ENCODE measurements at regions not wholly inside any gene's neighbourhood (a gene's known extent, or its start where the extent isn't known, plus 50 kb on each side); places are given as distances from the start of the nearest gene placed in this dataset.
"Not testable (repeated sequence)": the region's sequence is repeated elsewhere in the genome, so short reads cannot be mapped to it uniquely, and the experiment has no call there.

DNA sequence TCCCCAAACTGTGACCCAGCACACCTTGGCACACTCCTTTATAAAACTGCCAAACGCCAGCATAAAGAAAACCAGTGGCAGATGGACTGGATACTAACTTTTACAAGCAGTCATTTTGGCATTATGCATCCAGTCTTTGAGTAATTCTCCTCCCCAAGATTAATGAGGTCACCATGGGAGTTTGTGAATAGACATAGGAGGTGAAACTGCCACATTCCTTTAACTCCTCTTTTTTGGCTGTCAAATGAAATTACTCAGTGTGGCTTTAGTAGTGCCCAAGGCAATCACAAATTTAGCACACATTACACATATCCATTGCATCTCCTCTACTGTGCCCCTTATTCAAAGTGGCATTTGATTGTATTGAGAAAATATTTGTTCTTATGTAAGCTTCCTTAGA lies 315.3 kb upstream of the FGF13 start:
- no peak for DNase-seq (ENCODE audit: low spot score)

DNA sequence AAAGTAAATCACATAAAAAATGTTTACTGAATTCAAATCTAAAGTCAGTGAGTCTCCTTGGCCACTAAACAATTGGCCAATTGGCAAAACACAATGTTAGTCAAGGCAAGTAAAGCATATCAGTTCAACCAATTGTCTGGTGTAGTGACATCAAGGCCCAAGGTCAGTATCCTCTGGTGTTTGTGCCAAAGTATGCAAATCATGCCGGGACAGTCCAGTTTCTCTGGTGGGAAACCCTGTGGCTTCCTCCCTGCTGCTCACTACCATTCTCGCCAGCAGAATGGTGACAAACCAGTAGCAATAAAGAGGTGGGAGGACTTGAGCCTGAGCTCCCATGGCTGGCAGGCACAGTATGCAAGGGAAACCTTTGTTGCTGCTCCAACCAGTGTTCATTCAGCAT lies 314.9 kb upstream of the FGF13 start:
- no peak for DNase-seq (ENCODE audit: low spot score)

DNA sequence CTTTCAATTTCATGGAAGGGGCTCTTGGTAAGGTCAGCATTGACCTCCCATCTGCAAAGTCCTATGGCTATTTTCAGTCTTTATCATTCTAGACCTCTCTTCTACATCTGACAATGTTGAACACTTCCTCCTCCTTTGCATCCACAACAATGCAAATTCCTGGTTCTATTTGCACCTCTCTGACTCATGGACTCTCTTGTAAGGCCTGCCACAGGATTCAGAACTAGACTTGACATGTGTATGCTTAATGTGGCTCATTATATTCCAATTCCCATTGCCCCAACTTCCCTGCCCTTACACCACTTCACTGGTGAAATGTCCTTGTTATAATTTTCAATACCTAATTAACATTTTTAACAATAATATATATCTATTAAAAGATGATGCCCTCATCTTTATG lies 314.3 kb upstream of the FGF13 start:
- no peak for DNase-seq (ENCODE audit: low spot score)

DNA sequence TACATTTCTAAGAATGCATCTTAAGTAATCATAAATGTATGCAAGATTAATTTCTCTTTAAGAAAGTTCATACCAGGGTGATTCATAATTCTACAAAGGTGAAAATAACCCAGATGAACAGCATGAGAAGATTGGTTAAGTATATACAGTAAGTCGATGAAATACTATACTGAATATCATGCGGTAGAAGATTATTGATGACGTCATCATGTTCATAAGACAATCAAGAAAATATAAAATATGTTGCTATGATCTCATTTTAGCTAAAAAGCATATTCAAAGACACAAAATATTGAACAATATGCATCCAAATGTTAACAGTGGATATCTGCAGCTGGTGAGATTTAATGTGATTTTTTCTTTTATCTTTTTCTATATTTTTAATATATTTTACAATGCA lies 312.0 kb upstream of the FGF13 start:
- no peak for DNase-seq (ENCODE audit: low spot score)

DNA sequence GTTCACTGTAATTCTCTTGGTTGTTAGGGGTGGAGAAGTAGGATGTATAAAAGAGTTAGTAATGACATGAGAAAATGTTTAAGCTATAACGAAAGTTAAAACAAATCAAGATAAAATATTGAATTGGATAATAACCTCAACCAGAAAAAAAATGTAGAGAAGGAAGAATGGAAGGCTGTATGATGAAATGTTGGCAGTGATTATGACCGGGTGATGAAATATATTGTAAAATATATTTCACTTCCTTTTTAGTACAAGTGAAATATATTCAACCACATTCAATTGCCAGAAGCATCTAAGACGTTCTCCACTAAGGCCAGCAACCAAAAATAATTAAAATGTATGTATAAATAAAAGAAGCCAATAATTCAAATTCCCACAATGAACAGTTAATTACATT lies 309.3 kb upstream of the FGF13 start:
- DNase-seq (ENCODE audit: low spot score) = no peak

DNA sequence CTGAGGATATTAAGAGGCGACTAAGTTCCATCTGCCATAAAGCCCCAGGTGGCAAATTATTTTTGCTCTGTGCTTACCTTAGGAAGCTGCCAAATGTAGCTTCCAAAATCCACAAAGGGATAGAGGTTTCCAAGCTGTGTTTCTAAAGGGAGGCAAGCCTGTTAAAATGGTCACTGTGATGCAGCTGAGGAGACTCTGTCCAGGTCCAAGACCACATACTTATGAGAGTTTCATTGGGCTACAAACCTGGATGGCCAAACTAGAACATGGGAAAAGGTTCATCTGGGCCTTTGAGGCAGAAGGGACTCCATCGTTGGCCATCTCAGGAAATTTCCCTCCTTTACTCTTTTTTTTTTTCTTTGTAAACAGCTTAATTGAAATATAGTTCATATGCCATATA lies 306.9 kb upstream of the FGF13 start:
- no peak for DNase-seq (ENCODE audit: low spot score)

DNA sequence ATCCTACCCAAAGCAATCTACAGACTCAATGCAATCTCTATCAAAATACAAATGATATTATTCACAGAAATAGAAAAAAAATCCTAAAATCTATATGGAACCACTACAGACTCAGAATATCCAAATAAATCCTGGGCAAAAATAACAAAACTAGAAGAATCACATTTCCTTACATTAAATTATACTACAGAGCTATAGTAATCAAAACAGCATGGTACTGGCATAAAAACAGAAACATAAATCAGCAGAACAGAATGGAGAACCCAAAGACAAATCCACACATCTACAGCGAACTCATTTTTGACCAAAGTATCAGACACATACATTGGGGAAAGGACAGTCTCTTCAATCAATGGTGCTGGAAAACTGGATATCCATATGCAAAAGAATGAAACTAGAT lies 304.1 kb upstream of the FGF13 start:
- no peak for DNase-seq (ENCODE audit: low spot score)

DNA sequence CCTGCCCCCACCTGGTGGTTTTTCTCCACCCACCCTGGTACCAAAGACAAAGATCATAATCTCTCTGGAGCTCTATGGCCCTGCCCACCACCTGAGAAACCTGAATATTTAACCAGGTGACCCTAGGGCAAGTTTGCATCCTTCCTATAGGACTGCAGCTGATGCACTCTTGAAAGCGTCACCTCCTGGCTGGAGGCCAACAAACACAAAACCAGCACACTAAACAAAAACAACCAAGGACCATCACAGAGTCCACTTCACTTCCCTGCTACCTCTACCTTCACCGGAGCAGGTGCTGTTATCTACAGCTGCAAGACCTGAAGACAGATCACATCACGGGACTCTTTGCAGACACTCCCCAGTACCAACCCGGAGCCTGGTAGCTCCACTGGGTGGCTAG lies 296.7 kb upstream of the FGF13 start:
- DNase-seq (ENCODE audit: low spot score) = no peak

DNA sequence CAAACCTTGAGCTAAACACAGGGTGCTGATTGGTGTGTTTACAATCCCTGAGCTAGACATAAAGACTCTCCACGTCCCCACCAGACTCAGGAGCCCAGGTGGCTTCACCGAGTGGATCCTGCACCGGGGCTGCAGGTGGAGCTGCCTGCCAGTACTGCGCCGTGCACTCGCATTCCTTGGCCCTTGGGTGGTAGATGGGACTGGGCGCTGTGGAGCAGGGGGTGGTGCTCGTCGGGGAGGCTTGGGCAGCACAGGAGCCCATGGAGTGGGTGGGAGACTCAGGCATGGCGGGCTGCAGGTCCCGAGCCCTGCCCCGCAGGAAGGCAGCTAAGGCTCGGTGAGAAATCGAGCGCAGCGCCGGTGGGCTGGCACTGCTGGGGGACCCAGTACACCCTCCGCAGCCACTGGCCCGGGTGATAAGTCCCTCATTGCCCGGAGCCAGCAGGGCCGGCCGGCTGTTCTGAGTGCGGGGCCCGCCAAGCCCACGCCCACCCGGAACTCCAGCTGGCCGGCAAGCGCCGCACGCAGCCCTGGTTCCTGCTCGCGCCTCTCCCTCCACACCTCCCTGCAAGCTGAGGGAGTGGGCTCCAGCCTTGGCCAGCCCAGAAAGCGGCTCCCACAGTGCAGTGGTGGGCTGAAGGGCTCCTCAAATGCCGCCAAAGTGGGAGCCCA lies 292.5 kb upstream of the FGF13 start:
- DNase-seq (ENCODE audit: low spot score) = not testable (repeated sequence)

DNA sequence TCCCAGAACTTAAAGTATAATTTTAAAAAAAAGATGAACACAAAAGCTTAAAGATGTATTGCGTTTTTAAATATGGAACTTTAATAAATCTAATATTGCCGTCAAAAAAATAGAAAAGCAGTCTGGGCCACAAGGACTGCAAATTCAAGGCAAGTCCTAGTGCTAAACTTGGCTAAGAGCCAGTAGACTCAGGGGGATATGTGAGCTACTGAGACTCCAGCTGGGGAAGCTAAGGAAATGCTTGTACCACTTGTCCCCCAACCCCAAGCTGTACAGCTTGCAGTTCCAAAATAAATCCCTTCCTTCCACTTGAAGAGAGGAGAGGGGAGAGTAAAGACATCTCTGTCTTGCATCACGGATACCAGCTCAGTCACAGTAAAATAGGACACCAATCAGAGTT lies 290.8 kb upstream of the FGF13 start:
- DNase-seq (ENCODE audit: low spot score) = no peak

DNA sequence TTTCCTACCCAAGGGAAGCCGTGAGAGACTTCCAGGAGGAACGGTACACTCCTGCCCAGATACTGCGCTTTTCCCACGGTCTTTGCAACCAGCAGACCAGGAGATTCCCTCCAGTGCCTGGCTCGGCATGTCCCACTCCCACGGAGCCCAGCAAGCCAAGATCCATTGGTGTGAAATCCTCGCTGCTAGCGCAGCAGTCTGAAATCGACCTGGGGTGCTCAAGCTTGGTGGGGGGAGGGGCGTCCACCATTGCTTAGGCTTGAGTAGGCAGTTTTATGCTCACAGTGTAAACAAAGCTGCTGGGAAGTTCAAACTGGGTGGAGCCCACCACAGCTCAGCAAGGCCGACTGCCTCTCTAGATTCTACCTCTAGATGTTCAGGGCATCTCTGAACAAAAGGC lies 284.8 kb upstream of the FGF13 start:
- DNase-seq (ENCODE audit: low spot score) = no peak

DNA sequence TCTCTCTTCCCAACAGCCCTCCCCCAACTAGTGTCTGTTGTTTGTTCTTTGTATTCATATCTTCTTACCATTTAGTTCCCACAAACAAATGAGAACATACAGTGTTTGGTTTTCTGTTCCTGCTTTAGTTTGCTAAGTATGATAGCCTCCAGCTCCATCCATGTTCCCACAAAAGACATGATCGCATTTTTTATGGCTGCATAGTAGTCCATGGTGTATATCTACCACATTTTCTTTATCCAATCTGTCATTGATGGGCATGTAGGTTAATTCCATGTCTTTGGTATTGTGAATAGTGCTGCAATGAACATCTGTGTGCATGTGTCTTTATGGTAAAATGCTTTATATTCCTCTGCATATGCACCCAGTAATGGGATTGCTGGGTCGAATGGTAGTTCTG lies 283.9 kb upstream of the FGF13 start:
- no peak for DNase-seq (ENCODE audit: low spot score)

DNA sequence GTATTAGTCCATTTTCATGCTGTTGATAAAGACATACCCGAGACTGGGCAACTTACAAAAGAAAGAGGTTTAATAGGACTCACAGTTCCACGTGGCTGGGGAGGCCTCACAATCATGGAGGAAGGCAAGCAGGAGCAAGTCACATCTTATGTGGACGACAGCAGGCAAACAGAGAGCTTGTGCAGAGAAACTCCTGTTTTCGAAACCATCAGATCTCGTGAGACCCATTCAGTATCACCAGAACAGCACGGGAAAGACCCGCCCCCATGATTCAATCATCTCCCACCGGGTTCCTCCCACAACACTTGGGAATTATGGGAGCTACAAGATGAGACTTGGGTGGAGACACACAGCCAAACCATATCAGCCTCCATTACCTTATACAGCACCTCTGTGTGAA lies 278.9 kb upstream of the FGF13 start:
- DNase-seq (ENCODE audit: low spot score) = not testable (repeated sequence)

DNA sequence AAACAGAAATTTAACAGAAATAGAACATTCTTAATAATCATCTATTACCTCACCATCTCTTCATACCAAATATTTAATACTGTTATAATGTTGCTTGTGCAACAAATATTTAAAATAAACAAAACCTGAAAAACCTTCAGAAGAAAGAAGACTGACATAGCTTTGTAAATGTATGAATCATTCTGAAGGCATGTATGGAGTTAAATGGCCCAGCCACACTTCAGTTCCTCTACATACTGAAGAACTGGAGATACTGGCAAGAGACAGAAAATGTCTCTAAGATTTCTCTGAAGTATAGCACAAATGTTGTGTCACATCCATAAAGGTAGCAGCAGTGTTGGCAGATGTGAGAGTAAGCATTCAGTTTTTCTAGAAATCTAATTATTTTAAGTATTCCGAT lies 275.3 kb upstream of the FGF13 start:
- peak; percentile 10 for DNase-seq (ENCODE audit: low spot score)

DNA sequence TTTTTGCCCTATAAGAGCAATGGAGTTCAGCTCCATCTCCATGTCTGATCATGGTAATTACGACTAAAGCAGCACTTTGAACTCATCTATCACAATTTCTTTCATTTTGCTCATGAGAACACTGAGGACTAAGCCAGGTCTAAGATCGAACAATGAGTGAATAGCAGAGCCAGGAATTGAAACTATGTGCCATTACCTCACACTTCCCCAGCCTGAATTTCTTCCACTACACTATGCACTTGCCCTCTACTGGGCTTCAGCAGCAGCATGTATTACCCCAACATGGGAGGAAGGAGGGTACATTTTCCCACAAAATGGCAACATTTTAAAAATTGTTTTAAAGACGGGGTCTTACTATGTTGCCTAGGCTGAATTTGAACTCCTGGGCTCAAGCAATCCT lies 274.7 kb upstream of the FGF13 start:
- DNase-seq (ENCODE audit: low spot score) = peak; percentile 43

DNA sequence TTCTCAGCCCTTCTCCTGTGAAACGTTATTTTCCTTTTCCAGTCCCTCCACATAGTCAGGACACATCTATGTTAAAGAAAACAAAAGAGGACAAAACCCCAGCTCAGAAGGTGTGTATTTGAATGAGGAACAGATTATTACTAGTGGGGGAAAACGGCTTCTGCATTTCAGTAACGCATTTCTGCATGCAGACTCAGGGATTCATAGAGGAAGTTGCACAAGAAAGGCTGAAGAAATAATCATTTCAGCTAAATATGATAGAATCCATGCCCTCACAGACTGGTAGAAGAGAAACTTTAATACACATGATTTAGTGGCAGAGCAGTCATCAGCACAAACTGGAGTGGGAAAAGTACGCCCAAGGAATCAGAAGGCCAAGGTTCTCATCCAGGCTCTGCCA lies 270.8 kb upstream of the FGF13 start:
- no peak for DNase-seq (ENCODE audit: low spot score)

DNA sequence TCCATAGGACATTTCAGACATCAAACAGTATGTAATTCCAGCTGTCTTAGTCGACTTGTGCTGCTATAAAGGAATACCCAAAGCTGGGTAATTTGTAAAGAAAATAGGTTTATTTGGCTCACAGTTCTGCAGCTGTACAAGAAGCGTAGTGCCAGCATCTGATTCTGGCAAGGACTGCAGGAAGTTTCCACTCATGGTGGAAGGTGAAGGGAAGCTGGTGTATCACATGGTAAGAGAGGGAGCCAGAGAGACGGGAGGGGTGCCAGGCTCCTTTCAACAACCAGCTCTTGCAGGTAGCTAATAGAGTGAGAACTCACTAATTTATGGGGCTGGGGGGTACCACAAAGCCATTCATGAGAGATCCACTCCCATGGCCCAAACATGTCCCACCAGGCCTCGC lies 253.0 kb upstream of the FGF13 start:
- DNase-seq (ENCODE audit: low spot score) = no peak

DNA sequence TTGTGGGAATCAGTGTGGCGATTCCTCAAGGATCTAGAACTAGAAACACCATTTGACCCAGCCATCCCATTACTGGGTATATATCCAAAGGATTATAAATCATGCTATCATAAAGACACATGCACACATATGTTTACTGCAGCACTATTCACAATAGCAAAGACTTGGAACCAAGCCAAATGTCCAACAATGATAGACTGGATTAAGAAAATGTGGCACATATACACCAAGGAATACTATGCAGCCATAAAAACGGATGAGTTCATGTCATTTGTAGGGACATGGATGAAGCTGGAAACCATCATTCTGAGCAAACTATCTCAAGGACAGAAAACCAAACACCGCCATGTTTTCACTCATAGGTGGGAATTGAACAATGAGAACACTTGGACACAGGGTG lies 250.9 kb upstream of the FGF13 start:
- DNase-seq (ENCODE audit: low spot score) = not testable (repeated sequence)

DNA sequence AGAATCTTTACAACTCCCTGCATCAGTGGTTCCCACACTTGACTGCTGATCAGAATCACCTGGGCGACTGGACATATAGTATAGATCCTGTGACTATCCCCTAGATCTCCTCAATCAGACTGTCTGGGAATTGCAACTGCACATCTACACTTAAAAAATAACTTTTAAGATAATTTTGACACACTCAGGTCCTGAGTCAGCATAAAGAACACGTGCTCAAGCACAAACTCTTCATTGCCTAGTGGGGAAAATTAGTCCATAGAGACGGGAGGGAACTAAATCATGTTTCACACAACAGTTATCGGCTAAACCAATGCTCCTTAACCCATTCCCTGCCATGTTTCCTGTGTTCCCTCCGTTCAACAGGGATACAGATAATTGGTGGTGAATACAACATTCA lies 243.5 kb upstream of the FGF13 start:
- no peak for DNase-seq (ENCODE audit: low spot score)

DNA sequence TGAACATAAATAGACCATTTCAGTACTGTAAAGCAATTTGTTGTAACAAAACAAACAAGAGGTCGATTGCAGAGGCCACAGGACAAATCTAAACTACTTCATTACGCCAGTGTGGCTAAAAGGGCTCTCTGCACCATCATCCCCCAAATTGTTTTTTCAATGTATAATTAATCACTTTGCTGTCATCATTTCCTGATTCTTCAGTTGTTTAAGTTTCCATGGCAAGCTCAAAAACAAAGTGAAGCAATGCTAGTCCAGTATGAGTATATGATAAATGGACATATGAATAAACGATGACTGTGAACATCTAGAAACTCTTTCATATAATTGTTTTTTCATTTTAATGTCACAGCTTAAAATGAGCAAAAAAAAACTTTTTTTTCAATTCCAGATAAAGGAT lies 235.4 kb upstream of the FGF13 start:
- DNase-seq (ENCODE audit: low spot score) = no peak

DNA sequence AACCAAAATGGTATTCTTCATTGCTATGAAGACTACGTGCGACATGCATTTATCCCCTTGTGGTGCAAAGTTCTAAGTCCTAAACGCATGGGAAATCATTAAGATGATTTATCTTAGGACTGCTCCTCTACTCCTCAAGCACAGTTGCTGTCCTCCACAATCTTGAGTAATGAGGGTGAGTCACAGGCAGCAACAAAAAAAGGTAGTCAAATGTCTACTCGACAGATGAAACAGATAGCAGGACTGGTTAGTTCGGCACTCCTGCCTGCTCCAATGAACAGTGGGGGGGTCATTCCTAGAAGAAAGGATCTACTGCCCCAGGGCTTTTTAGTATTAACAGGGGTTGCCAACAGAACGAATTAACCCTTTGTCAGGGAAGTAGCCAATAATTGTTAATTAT lies 233.7 kb upstream of the FGF13 start:
- peak; percentile 10 for DNase-seq (ENCODE audit: low spot score)

DNA sequence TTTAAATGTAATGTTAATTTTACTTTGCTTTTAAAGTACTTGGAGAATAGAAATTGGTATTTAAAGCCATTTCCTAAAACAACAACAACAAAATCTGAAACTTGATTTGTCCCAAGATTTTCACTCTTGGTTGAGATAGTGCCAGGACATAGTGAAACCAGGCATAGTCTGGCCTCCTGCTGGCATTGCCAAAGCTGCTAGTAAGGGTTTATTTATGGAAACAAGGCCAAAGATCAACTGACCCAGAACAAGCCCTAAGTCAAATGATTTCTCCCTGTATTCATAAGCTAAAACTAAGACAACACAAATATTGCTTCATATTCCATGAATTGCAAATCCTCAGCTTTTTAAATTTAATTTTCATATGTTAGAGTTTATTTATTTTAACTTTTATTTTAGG lies 227.5 kb upstream of the FGF13 start:
- DNase-seq (ENCODE audit: low spot score) = no peak

DNA sequence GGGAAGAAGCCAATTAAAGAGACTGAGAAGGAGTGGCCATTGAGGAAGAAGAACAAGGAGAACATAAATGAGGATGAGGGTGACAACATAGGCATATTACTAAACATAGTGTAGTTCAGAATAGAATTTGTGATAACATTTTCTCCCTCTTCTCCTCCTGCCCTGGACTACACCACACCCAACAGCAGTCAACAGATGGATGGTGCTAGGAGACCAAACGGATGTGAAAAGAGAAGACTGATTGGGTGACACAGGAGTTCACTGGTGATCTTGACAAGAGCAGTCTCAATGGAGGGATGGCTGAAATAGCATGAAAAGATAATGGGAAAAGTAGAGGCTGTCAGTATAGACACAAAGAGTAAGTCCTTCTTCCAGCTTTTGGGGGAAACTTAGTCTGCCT lies 226.5 kb upstream of the FGF13 start:
- DNase-seq (ENCODE audit: low spot score) = no peak

DNA sequence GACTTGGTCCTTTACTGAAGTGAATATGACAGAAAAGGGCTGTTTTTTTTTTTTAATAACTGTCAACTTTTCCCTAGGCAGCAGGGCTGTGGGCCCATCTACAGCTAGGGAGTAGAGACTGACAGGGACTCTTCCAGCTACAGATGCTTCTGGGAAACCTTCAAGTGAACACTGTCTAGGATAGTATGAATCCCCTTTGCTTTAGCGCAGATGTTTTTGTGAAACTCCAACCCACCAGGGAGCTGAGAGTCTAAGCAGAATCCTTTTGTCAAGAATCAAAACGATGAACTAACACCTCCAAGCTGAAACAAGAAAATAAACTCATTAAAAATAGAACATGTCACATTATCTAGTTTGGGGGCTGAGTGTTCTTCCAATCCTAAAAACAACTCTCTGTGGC lies 219.7 kb upstream of the FGF13 start:
- DNase-seq (ENCODE audit: low spot score) = no peak

DNA sequence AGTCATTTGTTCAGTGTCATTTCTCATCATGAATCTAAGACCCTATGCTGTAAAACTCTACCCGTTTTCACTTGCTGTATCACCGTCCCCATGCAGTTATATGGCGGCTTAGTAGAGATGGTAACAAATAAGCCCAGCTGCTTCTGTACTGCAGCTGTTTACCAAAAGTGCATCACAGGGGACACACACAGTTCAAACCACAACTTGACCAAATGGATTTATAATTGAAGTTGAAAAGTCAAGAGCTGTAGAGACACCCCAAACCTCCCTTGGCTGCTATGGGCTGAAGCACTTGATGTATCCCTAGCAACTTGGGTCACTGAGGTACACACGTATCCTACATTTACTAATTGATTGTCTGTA lies 219.0 kb upstream of the FGF13 start:
- DNase-seq (ENCODE audit: low spot score) = no peak

Data from GM03348 (cell line).